ENCODE measurements at regions not wholly inside any gene's neighbourhood (a gene's known extent, or its start where the extent isn't known, plus 50 kb on each side); places are given as distances from the start of the nearest gene placed in this dataset.

DNA sequence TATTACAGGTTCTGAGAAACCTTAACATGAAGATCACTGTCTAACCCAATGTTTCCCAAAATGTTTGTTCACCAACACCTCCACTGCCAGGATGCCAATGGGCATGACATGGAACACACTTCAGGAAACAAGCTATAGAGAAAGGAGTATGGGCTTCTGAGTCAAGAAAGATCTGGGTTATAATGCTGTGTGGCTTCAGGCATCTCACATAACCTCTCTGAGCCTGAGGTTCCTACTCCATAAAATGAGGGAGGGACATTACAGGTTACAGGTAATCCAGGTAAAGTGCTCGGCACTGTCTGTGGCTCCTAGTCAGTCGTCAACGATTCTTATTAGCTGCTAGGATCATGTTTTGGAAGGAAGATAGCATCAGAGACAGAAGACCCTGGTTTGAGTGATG lies 126.4 kb upstream of the SMAD3 start:
- H3K18ac ChIP-seq (ENCODE audit: low read depth, low read length), result no peak overlapping the region
- no peak overlapping the region for H3K56ac ChIP-seq (ENCODE audit: extremely low read depth, insufficient read depth, low read length)
- DNase-seq, result no peak
- no TSS peak for BruUV-seq (replicated peaks)
- no peak overlapping the region for H3K4me2 ChIP-seq (ENCODE audit: low read depth, low read length)
- H4K91ac ChIP-seq (ENCODE audit: insufficient read depth, low read depth, low read length), result no peak overlapping the region
- H2AK5ac ChIP-seq (ENCODE audit: low read depth, low read length), result 0 out of 2 replicates have a peak overlapping the region, but pooled peaks have one; percentile 9
- no peak overlapping the region for H2AK9ac ChIP-seq (replicated peaks; ENCODE audit: low read depth, low read length, poor library complexity)
- no peak overlapping the region for H3K4ac ChIP-seq (ENCODE audit: low read depth, low read length)
- H3K9ac ChIP-seq (ENCODE audit: low read depth, low read length), result no peak overlapping the region
- no peak overlapping the region for H2BK20ac ChIP-seq (ENCODE audit: low read depth, low read length)
- dilution Hi-C loops (cut with HindIII; ENCODE audit: low sequenced_read_pairs, unreplicated experiment) (no loop called here), intact Hi-C loops (cut with micrococcal nuclease) (no loop called here), in situ Hi-C loops (cut with MboI; ENCODE audit: low sequenced_read_pairs) (no loop called here)
- no peak overlapping the region for H3K14ac ChIP-seq (replicated peaks; ENCODE audit: low read depth, low read length)
- H3K27ac ChIP-seq (ENCODE audit: insufficient read depth, low read length), result no peak overlapping the region
- H2AFZ ChIP-seq (replicated peaks; ENCODE audit: low read length, poor library complexity), result no peak overlapping the region
- no peak overlapping the region for H2BK120ac ChIP-seq (ENCODE audit: low read depth, low read length)
- H3K36me3 ChIP-seq (ENCODE audit: control insufficient read depth, insufficient read depth, low read length), result no peaks in the 10 kb centered on the region
- H4K8ac ChIP-seq (ENCODE audit: low read depth in 2 of 2, low read length in 2 of 2), result no peak overlapping the region
- peaks cover 2% of the 10 kb centered on the region; the same call in 1 of the 2 replicates for H3K9me3 ChIP-seq (ENCODE audit: control insufficient read depth, insufficient read depth, low read length)
- H3K23ac ChIP-seq (ENCODE audit: low read depth, low read length), result 0 out of 2 replicates have a peak overlapping the region, but pooled peaks have one; percentile 6
- TF ChIP-seq CEBPB (IDR thresholded peaks at IDR 0.05; ENCODE audit: low read depth, low read length), result no peak
- no peak for TF ChIP-seq POLR2A (IDR thresholded peaks at IDR 0.05; ENCODE audit: low read depth, low read length)
- no peak for TF ChIP-seq SMC3 (IDR thresholded peaks at IDR 0.05; ENCODE audit: low read depth, low read length)
- 100% methylated on average over 1 of the region's 3 CpGs; no CpG with 5 or more reads in 1 of the 2 experiments for WGBS, 2 experiments (ENCODE audit: extremely low coverage in 2 of 2, insufficient read length in 1 of 2)
- peaks cover 13% of the 10 kb centered on the region; the same call in 1 of the 2 replicates for H3K4me1 ChIP-seq (ENCODE audit: control insufficient read depth, insufficient read depth, low read length)
- peaks cover 6% of the 10 kb centered on the region; the same call in 1 of the 2 replicates for H3K9me1 ChIP-seq (ENCODE audit: insufficient read depth, low read length)
- H2BK5ac ChIP-seq (ENCODE audit: low read depth, low read length, poor library complexity, severe bottlenecking), result no peak overlapping the region
- no peaks in the 10 kb centered on the region for H3K79me1 ChIP-seq (ENCODE audit: low read depth in 1 of 2, low read length in 2 of 2)
- ATAC-seq (ENCODE audit: low read depth), result no peak
- no peak overlapping the region for H4K5ac ChIP-seq (ENCODE audit: low read depth, low read length)
- H2BK15ac ChIP-seq (ENCODE audit: low read depth, low read length), result no peak overlapping the region
- CTCF ChIA-PET, result no interaction called here
- H3K27me3 ChIP-seq (ENCODE audit: control insufficient read depth, insufficient read depth, low read length), result no peaks in the 10 kb centered on the region
- H4K20me1 ChIP-seq (ENCODE audit: insufficient read depth, low read length), result no peaks in the 10 kb centered on the region
- POLR2A ChIA-PET (ENCODE audit: unreplicated experiment), result no interaction called here
- H3K4me3 ChIP-seq (ENCODE audit: insufficient read depth, low read depth, low read length), result no peak overlapping the region
